GM12865 (cell line): ENCODE measurements at regions not wholly inside any gene's neighbourhood (a gene's known extent, or its start where the extent isn't known, plus 50 kb on each side); places are given as distances from the start of the nearest gene placed in this dataset.

Experiments
- DNase-seq: peaks from one replicate; pipeline ENCODE4 v3.0.0; 2010; ENCODE audit warnings: low read depth
- H3K4me3 ChIP-seq: 2 replicates; pipeline ENCODE4 v1.5.1; 2011; ENCODE audit warnings: mild to moderate bottlenecking, low read depth, low read length, control low read depth
- TF ChIP-seq, protein P1 (sequence below): IDR thresholded peaks from 2 replicates; pipeline ENCODE4 v1.5.1; 2011; ENCODE audit warnings: low read length, control low read depth, low read depth, inconsistent platforms; ENCODE audit not compliant: insufficient read depth; ENCODE audit errors: missing control alignments

DNA sequence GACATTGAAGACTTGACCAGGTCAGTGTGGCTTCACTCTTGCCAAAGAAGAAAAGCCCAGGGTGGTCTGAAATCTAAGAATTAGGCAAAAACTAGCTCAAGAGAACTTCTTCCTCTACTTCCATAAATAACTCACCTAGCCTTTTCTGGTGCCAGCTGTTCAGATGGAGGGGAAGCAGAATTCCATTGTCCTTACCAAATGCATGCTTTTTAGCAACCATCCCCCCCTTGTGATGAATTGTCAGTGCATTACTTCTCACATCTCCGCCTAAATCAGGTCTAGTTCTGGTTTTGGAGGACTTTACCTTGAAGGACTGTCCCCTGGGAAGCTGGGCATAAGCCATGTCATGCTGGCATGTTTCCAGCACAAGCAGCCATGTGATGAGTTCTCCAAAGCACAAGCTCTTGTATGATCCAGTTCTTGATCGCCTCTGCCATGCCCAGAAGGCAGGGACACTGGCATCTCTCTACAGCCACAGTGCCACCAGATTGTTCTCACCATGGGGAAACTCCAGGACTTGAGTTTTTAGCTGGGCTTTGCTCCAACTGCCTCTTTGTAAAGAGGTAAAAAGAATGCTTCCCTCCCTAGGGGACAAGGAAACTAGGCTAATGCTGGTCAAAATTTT, 96.4 kb upstream of the IL12A start:
- H3K4me3 ChIP-seq, result no peak overlapping the region
- no peak for DNase-seq
- TF ChIP-seq, protein P1, sequence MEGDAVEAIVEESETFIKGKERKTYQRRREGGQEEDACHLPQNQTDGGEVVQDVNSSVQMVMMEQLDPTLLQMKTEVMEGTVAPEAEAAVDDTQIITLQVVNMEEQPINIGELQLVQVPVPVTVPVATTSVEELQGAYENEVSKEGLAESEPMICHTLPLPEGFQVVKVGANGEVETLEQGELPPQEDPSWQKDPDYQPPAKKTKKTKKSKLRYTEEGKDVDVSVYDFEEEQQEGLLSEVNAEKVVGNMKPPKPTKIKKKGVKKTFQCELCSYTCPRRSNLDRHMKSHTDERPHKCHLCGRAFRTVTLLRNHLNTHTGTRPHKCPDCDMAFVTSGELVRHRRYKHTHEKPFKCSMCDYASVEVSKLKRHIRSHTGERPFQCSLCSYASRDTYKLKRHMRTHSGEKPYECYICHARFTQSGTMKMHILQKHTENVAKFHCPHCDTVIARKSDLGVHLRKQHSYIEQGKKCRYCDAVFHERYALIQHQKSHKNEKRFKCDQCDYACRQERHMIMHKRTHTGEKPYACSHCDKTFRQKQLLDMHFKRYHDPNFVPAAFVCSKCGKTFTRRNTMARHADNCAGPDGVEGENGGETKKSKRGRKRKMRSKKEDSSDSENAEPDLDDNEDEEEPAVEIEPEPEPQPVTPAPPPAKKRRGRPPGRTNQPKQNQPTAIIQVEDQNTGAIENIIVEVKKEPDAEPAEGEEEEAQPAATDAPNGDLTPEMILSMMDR, result no peak

DNA sequence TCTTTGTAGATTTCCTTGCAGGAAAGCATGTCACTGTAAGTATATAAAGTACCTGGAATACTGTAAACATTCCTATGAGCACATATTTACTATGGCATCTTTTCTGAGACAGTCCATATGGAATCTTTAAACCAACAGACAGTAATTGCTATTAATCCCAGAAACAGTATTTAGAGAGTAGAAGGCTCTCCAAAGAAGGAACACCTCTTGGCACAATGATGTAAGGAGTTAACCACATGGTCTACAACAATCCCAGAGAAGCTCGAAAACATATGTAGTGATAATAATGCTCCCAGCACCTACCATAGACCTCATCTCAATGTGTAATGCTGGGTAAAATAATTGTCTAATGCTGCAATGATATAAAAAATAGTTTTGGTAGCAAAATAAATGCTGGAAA, 95.8 kb upstream of the IL12A start:
- H3K4me3 ChIP-seq, result no peak overlapping the region
- TF ChIP-seq, protein P1, result no peak
- DNase-seq, result no peak

DNA sequence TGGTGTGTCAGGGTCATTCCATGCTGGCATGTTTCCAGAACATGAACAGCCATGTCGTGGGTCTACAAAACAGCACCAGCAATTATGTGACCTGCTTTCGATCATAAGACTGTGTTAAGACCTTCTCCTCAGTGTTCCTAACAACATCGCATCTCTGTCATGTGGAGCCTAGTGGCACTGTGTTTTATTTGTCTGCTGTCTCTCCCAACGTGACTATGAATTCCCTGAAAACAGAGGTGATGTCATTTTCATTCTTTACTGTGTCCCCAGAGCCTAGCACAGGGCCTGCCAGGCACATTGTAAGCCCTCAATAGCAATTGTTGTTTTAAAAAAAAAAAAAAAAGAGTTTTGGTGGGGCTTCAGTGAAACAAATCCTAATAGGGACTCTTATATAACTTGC, 94.2 kb upstream of the IL12A start:
- no peak overlapping the region for H3K4me3 ChIP-seq
- TF ChIP-seq, protein P1, result no peak
- DNase-seq, result no peak

DNA sequence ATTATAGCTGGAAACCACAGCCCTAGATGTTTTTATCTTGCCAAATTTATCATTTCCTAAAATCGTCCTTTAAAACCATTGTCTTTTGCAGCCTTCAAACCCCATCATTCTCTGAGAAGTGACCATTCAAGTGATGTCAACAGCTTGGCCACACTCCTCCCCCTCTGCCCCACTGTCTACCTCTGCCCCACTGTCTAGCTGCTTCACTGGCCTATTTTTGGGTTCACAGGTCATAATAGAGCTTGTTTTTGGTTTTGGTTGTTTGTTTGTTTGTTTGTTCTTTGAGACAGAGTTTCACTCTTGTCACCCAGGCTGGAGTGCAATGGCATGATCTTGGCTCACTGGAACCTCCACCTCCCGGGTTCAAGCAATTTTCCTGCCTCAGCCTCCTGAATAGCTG, 93.2 kb upstream of the IL12A start:
- no peak overlapping the region for H3K4me3 ChIP-seq
- DNase-seq, result no peak
- TF ChIP-seq, protein P1, result no peak

DNA sequence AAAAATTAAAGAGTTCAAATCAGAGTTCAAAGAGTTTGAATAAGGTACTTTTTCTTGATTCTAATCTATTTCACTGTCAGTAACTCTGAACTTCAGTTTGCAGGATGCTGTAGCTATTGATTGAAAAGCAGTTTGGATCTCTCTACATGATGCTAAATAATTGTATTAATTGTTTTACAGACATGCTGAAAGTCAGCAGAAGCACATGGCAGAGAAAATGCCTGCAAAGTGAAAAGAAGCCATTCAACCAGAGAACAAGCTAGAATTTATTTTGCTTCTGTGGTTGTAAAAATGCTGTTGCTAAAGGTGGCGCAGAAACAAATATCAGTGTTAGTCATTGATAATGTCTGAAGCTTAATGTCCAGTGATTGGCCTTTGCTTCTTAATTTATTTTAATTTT, 92.1 kb upstream of the IL12A start:
- no peak overlapping the region for H3K4me3 ChIP-seq
- TF ChIP-seq, protein P1, result no peak
- no peak for DNase-seq

DNA sequence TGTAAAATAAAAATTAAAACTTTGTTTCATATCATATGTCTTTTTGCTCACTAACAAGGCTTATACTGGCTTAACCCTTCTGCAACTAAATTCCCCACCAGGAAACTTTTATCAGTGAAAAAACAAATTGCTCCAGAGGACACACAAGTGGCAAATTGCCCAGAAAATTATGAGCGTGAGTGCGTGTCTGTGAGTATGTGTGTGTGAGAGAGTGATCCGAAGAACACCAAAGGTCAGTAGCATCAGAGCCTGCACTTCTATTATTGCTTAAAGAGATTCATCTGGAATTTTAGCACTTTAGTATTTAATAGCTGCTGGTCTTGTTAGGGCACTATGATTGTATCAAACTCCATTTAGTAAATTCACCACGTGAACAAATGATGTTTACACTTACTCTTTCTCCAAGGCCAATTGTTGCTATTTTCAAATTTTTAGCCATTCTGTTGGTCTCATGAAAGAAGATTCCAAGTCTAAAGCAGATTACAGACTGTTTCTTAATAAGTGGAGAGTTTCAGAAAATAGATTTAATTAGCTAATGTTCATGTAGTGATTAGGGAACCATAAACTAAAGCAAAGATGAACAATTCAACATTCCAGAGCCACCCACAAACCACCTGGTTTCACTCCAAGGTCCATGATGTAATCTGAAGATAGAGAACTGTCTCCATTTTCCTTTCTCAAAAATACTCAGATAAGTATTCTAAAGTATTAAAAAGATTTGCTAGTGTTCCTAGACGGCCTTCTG, 91.1 kb upstream of the IL12A start:
- no peak overlapping the region for H3K4me3 ChIP-seq
- TF ChIP-seq, protein P1, result no peak
- no peak for DNase-seq
